AG08396 (cell line): ENCODE measurements at regions not wholly inside any gene's neighbourhood (a gene's known extent, or its start where the extent isn't known, plus 50 kb on each side); places are given as distances from the start of the nearest gene placed in this dataset.

ENCODE experiments used
- DNase-seq: peaks from one replicate; pipeline ENCODE4 v3.0.0; 2012; ENCODE audit warnings: low spot score, mixed read lengths

GRCh38 chr12:92614502-92614901 is 88.3 kb upstream of the PLEKHG7 start:
- no peak for DNase-seq

- no peak for DNase-seq
Observed at GRCh38 chr12:92614001-92614400, 88.8 kb upstream of the PLEKHG7 start.

- no peak for DNase-seq
Observed at GRCh38 chr12:92612611-92613010, 90.2 kb upstream of the PLEKHG7 start.

- DNase-seq: peak; percentile 23
Observed at GRCh38 chr12:92608151-92609091, 94.4 kb upstream of the PLEKHG7 start.

- no peak for DNase-seq
Observed at GRCh38 chr12:92606956-92607355, 95.8 kb upstream of the PLEKHG7 start.

GRCh38 chr12:92605621-92606170 is 97.1 kb upstream of the PLEKHG7 start:
- no peak for DNase-seq

GRCh38 chr12:92604786-92605185 is 98.0 kb upstream of the PLEKHG7 start:
- no peak for DNase-seq

GRCh38 chr12:92603741-92604432 is 98.9 kb upstream of the PLEKHG7 start:
- DNase-seq: no peak

- DNase-seq: no peak
Observed at GRCh38 chr12:92602930-92603623, 99.7 kb upstream of the PLEKHG7 start.

- no peak for DNase-seq
Observed at GRCh38 chr12:92602476-92602875, 100.3 kb upstream of the PLEKHG7 start.

GRCh38 chr12:92601680-92602079 is 101.1 kb upstream of the PLEKHG7 start:
- DNase-seq: no peak

GRCh38 chr12:92601176-92601575 is 101.6 kb upstream of the PLEKHG7 start:
- no peak for DNase-seq

- no peak for DNase-seq
Observed at GRCh38 chr12:92600052-92600451, 102.7 kb upstream of the PLEKHG7 start.

GRCh38 chr12:92597997-92598396 is 104.8 kb upstream of the PLEKHG7 start:
- peak; percentile 23 for DNase-seq

- no peak for DNase-seq
Observed at GRCh38 chr12:92597118-92597517, 105.7 kb upstream of the PLEKHG7 start.

GRCh38 chr12:92596383-92596782 is 106.4 kb upstream of the PLEKHG7 start:
- peak; percentile 29 for DNase-seq

- DNase-seq: no peak
Observed at GRCh38 chr12:92595663-92596062, 107.1 kb upstream of the PLEKHG7 start.

- peak; percentile 54 for DNase-seq
Observed at GRCh38 chr12:92593734-92594402, 108.9 kb upstream of the PLEKHG7 start.

- no peak for DNase-seq
Observed at GRCh38 chr12:92585115-92585727, 117.6 kb upstream of the PLEKHG7 start.

- no peak for DNase-seq
Observed at GRCh38 chr12:92583910-92584309, 118.9 kb upstream of the PLEKHG7 start.

GRCh38 chr12:92582893-92583292 is 119.9 kb upstream of the PLEKHG7 start:
- no peak for DNase-seq
